ENCODE measurements at regions not wholly inside any gene's neighbourhood (a gene's known extent, or its start where the extent isn't known, plus 50 kb on each side); places are given as distances from the start of the nearest gene placed in this dataset.
"Not testable (repeated sequence)": the region's sequence is repeated elsewhere in the genome, so short reads cannot be mapped to it uniquely, and the experiment has no call there.

GRCh38 chr17:62307196-62307595 is 73.2 kb upstream of the EFCAB3 start:
- DNase-seq, result no peak
- intact Hi-C loops (cut with DNase I), result no loop called here
- WGBS, 2 donors, result 3 to 23% methylated on average over 2 of the region's 2 CpGs
- Histone ChIP-seq H3K36me3 (no peaks in the 10 kb centered on the region), H3K4me1 (no peaks in the 10 kb centered on the region), H3K9me3 (no peaks in the 10 kb centered on the region), H3K27ac (no peak overlapping the region), H3K4me3 (no peak overlapping the region), H3K27me3 (no peaks in the 10 kb centered on the region)
- no peak for TF ChIP-seq POLR2AphosphoS5 (IDR thresholded peaks at IDR 0.05)
- no peak for TF ChIP-seq EP300 (IDR thresholded peaks at IDR 0.05)
- TF ChIP-seq POLR2A (IDR thresholded peaks at IDR 0.05), result no peak
- TF ChIP-seq, protein P1, sequence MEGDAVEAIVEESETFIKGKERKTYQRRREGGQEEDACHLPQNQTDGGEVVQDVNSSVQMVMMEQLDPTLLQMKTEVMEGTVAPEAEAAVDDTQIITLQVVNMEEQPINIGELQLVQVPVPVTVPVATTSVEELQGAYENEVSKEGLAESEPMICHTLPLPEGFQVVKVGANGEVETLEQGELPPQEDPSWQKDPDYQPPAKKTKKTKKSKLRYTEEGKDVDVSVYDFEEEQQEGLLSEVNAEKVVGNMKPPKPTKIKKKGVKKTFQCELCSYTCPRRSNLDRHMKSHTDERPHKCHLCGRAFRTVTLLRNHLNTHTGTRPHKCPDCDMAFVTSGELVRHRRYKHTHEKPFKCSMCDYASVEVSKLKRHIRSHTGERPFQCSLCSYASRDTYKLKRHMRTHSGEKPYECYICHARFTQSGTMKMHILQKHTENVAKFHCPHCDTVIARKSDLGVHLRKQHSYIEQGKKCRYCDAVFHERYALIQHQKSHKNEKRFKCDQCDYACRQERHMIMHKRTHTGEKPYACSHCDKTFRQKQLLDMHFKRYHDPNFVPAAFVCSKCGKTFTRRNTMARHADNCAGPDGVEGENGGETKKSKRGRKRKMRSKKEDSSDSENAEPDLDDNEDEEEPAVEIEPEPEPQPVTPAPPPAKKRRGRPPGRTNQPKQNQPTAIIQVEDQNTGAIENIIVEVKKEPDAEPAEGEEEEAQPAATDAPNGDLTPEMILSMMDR (IDR thresholded peaks at IDR 0.05), result no peak

DNA sequence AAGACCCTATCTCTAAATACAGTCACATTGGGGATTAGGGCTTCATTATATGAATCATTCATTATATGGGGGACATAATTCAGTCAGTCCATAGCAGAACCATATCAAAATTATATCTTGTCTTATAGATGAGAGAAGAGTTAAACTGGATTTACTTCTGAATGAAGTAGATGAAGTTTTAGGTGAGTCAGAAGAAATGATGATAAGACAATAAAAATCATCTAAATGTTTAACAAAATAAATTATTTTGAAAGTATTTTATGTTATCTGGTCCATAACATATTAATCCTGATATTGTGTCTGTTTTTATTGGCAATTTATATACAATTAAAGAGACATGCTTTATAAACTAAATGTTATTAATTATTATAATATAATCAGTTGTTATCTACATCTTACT is 76.9 kb upstream of the EFCAB3 start:
- H3K4me1 ChIP-seq, result no peaks in the 10 kb centered on the region
- TF ChIP-seq, protein P1 (IDR thresholded peaks at IDR 0.05), result no peak
- TF ChIP-seq EP300 (IDR thresholded peaks at IDR 0.05) (no peak), POLR2A (IDR thresholded peaks at IDR 0.05) (no peak), POLR2AphosphoS5 (IDR thresholded peaks at IDR 0.05) (no peak)
- intact Hi-C loops (cut with DNase I), result no loop called here
- no peaks in the 10 kb centered on the region for H3K36me3 ChIP-seq
- no peak overlapping the region for H3K4me3 ChIP-seq
- H3K27ac ChIP-seq, result no peak overlapping the region
- no peak for DNase-seq
- H3K9me3 ChIP-seq, result no peaks in the 10 kb centered on the region
- H3K27me3 ChIP-seq, result no peaks in the 10 kb centered on the region

DNA sequence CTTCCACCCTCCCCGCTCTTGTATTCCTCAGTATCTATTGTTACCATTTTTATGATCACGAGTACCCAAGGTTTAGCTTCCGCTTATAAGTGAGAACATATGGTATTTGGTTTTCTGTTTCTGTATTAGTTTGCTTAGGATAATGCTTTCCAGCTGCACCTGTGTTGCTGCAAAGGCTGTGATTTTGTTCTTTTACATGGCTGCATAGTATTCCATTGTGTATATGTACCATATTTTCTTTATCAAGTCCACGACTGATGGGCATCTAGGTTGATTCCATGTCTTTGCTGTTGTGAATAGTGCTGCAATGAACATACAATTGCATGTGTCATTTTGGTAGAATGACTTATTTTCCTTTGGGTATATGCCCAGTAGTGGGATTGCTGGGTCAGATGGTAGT is 79.7 kb upstream of the EFCAB3 start:
- DNase-seq, result no peak
- Histone ChIP-seq H3K9me3 (no peaks in the 10 kb centered on the region), H3K4me3 (no peak overlapping the region), H3K36me3 (no peaks in the 10 kb centered on the region), H3K4me1 (no peaks in the 10 kb centered on the region), H3K27me3 (no peaks in the 10 kb centered on the region), H3K27ac (no peak overlapping the region)
- WGBS, 2 donors, result 90 to 92% methylated on average over 4 of the region's 4 CpGs
- intact Hi-C loops (cut with DNase I), result no loop called here
- TF ChIP-seq, protein P1 (IDR thresholded peaks at IDR 0.05), result no peak
- no peak for TF ChIP-seq EP300 (IDR thresholded peaks at IDR 0.05)
- TF ChIP-seq POLR2A (IDR thresholded peaks at IDR 0.05), result no peak
- TF ChIP-seq POLR2AphosphoS5 (IDR thresholded peaks at IDR 0.05), result no peak

GRCh38 chr17:62275290-62275689 is 105.1 kb upstream of the EFCAB3 start:
- H3K9me3 ChIP-seq; H3K36me3 ChIP-seq; DNase-seq; H3K4me1 ChIP-seq; H3K4me3 ChIP-seq; H3K27me3 ChIP-seq; H3K27ac ChIP-seq; intact Hi-C loops (cut with DNase I): not testable (repeated sequence)
- WGBS, 2 donors, result 94 to 96% methylated on average over 14 of the region's 14 CpGs

- H3K4me1 ChIP-seq; H3K4me3 ChIP-seq; H3K9me3 ChIP-seq; DNase-seq; H3K27me3 ChIP-seq; H3K36me3 ChIP-seq; intact Hi-C loops (cut with DNase I); H3K27ac ChIP-seq: not testable (repeated sequence)
- 89 to 93% methylated on average over 9 to 10 of the region's 12 CpGs for WGBS, 2 donors
Observed at GRCh38 chr17:62268361-62268760, 112.0 kb upstream of the EFCAB3 start.

GRCh38 chr17:62264974-62265373 is 115.4 kb upstream of the EFCAB3 start:
- H3K9me3 ChIP-seq; intact Hi-C loops (cut with DNase I); H3K4me3 ChIP-seq; H3K27me3 ChIP-seq; H3K27ac ChIP-seq; H3K4me1 ChIP-seq; DNase-seq; H3K36me3 ChIP-seq: not testable (repeated sequence)
- 16 to 57% methylated on average over 4 to 8 of the region's 15 CpGs for WGBS, 2 donors

DNA sequence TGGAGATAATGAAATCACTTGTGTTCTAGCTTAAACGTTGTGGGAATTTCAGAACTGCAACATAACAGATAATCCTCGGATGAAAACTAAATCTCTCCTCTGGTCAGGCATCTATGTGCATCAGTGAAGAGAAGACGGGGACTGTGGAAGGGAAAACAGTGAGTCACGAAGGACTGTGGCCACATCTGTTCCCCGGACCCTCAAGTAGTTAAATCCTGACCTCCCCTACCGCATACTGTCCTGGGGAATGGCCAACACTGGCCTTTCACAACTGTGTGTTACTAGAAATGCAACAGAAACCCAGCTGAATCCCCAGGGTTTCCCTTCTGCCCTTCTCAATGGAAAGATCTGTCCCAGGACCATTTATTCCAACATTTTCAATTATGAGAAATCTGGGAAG is 124.6 kb upstream of the EFCAB3 start:
- intact Hi-C loops (cut with DNase I); H3K27ac ChIP-seq; DNase-seq; H3K9me3 ChIP-seq; H3K36me3 ChIP-seq; H3K27me3 ChIP-seq; H3K4me1 ChIP-seq; H3K4me3 ChIP-seq: not testable (repeated sequence)
- WGBS, 2 donors, result 71 to 72% methylated on average over 6 of the region's 6 CpGs

- H3K9me3 ChIP-seq; H3K4me3 ChIP-seq; intact Hi-C loops (cut with DNase I); H3K36me3 ChIP-seq; H3K27me3 ChIP-seq; H3K4me1 ChIP-seq; DNase-seq; H3K27ac ChIP-seq: not testable (repeated sequence)
- 17 to 30% methylated on average over 7 of the region's 7 CpGs for WGBS, 2 donors
Observed at GRCh38 chr17:62242076-62242475, 138.3 kb upstream of the EFCAB3 start.

DNA sequence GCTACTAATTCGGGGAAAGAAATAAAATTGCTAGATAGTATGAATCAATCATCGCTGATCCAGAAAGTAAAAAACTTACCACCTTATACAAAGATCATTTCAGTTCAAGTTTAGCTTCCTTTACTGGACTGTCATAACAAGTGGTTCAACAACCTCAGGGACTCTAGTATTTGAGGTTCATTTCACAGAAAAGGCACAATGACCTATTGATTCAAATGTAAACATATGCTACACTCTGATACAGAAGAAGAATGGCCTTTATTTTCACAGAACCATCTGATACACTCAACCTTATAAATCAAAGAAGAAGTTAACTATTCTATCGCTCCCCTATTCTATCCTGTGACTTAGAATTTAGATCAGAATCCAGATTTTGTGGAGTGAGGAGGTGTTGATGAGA is 140.8 kb upstream of the EFCAB3 start:
- H3K27me3 ChIP-seq; H3K4me1 ChIP-seq; H3K4me3 ChIP-seq; H3K27ac ChIP-seq; intact Hi-C loops (cut with DNase I); H3K36me3 ChIP-seq; DNase-seq; H3K9me3 ChIP-seq: not testable (repeated sequence)
- WGBS, 2 donors, result 24 to 74% methylated on average over 3 of the region's 3 CpGs

GRCh38 chr17:62238551-62239338 is 141.6 kb upstream of the EFCAB3 start:
- H3K4me1 ChIP-seq; H3K9me3 ChIP-seq; H3K4me3 ChIP-seq; DNase-seq; intact Hi-C loops (cut with DNase I); H3K36me3 ChIP-seq; H3K27ac ChIP-seq; H3K27me3 ChIP-seq: not testable (repeated sequence)
- 56 to 75% methylated on average over 6 of the region's 6 CpGs for WGBS, 2 donors

Data from sigmoid colon (tissue), 6 donors.